COLO668 (cell line): ENCODE measurements at regions not wholly inside any gene's neighbourhood (a gene's known extent, or its start where the extent isn't known, plus 50 kb on each side); places are given as distances from the start of the nearest gene placed in this dataset.

Source experiments
- DNase-seq: peaks from one replicate; lab custom pipeline; 2025; ENCODE audit not compliant: unreplicated experiment; lab: John Stamatoyannopoulos, UW

DNA sequence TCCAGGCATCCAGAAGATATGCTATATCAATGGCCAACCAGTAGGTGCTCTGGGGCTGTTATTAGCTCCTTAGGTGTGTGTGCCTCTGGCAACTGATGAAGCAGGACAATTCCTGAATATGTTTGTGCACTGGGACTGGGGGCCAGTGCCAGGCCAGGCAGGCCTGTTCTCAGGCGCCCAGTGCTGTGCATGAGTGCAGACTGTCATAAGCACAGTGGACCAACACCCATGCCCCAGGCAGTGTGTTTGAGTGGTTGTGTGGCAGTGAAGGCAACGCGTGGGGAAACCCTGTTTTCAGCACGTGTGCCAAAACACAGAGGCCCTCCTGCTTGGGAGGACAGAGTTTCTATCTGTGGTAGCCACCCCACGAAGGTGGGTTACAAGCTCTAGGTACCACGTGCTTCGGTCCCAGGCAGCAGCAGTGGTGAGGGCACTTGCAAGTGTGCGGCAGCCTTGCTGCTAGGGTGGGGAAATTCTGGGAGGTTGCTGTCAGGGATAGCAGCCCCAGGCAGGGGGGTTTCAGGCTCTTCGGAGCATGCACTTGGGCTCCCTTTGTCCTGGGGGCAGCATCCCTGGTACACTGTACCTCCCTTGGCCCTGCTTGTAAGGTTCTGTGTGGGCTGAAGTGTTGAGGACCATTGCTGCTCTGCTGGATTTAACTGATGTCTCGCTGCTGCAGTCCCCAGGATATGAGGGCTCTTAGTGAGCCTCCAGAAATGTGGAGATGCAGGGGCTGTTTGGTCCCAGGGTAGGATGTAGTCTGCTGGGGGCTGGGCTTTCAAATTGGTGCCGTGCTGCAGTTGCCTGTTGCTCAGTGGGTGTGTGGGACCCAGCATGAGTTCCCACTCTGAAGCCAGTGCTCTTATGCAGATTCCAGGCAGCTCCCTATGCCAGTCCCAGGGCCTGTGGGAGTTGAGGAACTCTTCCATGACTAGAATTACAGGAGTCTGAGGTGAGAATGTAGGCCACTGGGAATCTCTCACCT lies 280.9 kb downstream of the RPRM start:
- no peak for DNase-seq

DNA sequence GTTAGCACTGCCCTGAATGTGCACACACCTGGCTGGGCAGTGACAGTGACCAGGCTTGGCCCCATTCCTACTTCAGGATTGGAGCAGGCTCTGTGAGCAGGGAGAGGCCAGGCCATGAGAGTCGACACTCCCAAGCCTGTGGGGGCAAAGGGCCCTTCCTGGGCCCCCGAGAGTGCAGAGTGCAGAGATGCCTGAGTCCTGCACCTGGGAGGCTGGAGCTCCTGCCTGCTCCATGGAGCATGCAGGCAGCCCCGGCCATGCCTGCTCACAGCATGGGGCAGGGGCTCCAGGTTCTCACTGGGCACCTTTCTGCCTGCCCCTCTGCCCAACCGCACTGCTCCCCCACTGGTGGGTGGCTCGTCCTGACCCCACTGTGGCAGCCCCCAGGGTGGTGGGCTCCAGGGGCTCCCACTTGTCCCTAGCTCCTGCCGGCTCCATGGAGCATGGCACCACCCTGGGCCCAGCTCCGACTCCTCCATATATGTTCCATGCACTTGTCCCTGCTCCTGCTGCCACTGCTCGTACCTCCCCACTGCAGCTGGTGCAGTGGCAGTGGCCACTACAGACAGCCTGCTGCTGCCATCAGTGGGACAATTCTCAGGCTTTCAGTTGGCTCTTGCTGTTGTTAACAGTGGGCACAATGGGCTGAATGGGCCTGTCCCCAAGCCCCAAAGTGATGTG lies 282.0 kb downstream of the RPRM start:
- DNase-seq = no peak

DNA sequence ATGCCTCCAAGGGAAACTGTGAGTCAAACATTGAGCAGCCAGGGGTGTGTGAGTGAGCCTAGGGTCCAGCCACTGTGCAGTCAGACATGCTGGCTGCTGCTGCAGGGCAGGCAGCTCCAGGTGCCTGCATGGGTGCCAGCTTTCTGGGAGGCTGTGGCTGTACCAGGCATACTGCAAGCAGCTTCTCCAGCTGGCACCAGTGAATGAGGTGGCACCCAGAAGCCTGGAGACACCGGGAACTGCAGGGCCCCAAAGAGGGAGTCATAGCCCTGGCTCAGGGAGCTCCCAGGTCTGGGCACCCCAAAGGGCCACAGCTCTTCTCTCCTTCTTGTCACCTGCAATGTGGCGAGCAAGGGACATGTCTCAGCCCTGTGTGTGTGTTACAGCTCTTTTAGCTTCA lies 283.2 kb downstream of the RPRM start:
- no peak for DNase-seq

DNA sequence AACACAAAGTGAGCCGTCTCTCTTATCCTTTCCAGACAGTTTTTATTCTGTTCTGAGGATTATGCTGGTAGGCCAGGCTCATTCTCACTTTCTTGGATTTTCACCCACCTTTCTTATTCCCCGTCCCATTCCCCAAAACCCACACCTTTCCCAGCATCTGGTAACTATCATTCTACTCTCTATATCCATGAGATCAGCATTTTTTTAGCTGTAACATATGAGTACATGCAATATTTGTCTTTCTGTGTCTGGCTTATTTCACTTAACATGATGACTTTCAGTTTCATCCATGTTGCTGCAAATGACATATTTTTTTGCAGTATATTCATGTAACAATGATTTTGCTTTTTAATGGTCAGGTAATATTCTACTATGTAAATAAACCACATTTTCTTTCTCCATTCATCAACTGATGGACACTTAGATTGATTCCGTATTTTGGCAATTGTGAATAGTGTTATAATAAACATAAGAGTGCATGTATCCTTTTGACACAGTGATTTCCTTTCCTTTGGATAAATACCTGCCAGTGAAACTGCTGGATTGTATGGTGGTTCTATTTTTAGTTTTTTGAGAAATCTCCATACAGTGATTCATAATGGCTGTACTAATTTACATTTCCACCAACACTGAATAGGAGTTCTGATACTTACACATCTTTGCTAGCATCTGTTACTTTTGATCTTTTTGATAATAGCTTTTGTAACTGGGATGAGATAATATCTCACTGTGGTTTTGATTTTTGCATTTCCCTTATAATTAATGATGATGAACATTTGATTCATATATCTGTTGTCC lies 289.3 kb downstream of the RPRM start:
- no peak for DNase-seq

DNA sequence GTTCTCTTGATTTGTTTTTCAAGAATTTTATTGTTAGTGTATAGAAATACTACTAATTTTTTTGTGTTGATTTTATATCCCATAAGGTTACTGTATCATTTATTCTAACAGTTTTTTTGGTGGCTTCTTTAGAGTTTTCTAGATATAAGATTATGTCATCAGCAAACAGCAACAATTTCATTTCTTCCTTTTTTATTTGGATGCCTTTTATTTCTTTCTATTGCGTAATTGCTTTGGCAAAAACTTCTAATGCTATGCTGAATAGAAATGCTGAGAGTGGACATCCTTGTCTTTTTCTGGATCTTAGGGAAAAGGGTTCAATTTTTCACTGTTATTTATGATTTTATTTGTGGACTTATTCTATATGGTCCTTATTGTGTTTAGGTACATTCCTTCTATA lies 298.8 kb downstream of the RPRM start:
- no peak for DNase-seq

DNA sequence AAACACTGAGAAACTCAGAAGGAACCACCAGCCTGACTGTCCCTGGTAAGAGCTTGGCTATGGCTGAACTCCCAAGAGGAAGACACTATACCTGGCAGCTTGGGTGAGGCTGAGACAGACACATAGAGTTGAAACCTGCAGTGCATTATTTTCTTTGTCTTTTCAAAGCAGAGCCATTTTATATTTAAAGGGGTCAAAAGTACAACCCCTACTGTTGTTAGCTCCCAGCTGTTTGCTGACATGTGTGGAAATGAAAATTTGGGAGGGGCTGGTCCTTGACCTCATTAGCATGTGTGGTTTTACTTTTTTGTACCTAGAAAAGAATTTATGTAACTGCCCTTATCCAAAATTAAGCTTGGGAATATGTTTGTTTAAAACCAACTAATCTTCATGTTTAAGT lies 309.0 kb downstream of the RPRM start:
- no peak for DNase-seq

DNA sequence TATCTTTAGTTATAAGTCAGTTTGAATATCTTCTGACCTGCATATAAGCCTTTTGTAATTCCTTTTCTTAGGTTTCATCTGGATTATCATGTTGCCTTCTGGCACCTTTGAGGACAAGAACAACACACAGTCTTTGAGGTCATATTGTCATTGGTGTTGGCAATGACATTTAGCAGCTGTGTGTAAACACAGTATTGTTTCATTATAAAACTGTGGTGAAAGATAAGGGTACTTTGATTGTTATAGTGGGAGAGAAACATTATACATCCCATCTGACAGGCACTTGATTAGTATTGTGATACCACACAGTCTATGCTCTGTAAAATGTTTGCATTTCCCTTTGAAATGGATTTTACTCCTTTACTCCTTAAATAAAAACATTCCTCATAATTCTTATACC lies 313.5 kb downstream of the RPRM start:
- no peak for DNase-seq

DNA sequence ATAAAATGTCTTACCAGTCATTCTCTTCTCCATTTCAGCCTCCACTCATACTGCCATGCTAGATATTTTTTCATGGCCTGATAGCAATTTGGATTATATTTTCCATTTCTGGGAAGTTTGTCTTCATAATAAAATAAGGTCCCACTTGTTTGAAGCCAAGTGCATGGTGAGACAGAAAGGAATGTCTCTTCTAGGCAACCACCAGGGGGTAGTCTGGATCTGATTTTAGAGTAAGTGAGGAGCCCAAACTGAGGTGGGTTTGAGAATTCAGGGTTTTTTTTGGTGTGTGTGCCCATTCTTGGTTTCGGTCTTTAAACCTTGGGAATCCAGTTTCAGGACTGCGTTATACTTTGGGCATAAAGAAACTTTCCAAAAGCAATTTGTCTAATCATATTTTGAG lies 315.5 kb downstream of the RPRM start:
- no peak for DNase-seq

DNA sequence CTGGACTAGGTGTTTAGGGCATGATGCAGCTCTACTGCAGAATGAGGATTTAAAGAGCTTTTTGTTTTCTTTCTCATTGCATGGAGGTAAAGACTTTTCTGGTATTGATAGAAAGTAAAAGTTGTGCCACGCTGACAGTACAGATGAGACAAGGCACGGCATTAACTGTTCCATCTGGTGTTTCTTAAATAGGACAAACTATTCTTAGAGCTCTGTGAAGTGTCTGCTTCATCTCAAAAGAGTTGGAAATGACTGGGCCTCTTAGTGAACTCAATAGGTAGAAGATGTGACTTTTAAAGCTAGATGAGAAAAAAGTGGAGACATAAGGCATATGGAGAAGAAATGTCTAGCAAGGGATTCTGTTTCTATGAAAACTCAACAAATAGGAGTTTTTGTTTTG lies 321.8 kb downstream of the RPRM start:
- no peak for DNase-seq

DNA sequence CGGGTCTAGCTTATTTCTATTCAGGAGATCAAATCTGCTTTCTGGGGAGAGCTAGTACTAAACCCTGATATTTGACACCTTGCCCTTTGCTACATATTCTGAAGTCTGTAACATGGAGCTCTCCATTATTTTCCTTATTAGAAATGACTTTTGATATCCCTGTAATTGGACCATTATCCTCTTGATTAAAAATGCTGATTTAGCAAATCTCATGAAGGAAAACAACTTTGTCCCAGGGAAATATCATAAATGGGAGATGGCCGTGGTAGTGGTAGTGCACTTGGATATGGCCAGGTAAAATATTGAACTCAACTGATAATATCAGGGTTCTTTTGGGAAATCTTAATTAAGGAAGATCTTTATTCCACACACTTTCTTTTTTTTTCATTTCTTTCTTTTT lies 326.5 kb downstream of the RPRM start:
- DNase-seq = no peak

DNA sequence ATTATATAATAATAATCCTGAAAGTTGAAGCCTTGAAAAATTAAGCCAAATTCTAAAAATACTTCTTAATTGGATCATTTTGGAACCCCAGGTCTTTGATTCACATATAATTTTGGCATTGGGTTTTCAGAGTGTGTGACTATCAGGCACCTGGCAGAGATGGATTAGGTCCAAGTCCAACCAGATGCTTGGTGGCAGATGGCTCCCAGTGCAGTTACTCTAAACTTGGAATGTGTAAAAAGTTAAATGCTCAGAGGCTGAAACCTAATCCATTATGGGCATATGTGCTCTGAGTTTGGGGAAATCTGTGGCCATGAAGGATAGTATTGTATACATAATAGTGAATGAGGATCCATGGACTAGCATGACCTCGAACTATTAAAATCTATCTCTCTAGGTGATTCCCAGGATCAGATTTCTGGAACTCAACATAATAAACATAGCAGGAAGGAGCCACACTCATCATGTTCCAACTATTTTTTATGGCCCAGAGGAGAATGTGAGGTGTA lies 333.0 kb downstream of the RPRM start:
- no peak for DNase-seq

DNA sequence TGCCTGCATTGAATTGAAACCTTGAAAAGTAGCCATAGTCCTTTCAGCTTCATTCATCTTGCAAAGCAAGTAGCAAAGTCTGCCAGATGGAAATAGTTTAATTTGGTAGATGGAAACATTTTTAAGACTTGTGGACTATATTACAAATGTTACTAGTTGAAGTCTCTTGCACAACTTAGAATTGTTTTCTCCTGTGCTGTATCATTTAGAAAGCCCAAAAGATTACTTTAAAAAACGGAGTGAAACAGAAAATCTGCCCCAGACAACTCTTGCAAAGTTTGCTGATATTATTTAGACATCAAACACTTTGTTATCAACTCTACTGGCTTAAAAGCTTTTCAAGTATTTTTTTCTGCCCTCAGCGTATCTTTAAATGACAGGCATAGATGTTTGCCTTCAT lies 335.0 kb downstream of the RPRM start:
- DNase-seq = no peak

DNA sequence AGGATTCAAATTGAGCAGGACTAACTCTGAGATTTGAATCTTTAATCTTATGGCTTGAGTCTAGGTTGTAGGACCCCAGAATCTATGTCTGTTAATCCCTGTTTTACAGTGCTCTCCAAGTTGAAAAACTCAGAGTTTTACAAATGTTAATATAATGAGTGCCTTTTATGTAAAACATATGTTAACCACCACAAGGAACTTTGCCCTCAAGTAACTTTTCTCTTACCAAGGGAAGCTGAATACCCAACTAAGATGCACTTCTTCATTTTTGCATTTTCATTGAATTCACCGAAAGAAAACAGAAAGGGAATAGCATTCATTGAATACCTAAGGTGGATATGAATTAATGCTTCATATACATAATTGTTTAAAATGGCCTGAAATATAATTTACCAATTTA lies 338.1 kb downstream of the RPRM start:
- no peak for DNase-seq

DNA sequence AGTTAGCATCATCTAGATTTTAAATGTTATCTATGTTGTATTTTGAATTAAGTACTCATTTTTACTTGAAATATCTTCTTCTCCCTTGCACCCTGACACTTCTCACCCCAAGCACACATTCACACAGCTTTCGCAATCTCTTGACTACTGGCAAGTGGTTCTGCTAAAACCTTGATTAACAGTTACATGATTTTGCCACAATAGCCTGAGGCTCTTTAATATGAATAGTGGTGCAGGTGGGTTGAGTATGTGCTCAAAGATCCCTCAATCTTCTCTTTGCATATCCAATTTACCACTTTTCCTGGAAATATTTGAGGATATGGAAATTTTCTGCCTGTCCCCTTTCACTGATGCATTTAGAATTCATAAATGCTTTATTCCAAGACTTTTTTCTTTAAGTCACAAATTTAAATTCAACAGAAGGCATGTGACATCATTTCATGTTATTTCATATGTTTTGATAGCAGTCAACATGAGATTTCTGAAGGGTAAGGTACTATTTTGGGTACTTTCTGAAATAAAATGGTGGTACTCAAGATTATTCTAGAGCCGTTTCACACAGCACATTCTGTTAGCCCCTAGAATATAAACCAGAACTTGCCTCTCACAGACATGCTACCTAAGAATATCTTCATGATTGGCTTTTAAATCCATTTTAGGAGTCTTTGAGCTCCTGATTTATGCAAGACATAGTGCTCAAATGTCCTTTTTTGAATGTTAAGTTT lies 339.7 kb downstream of the RPRM start:
- DNase-seq = no peak

DNA sequence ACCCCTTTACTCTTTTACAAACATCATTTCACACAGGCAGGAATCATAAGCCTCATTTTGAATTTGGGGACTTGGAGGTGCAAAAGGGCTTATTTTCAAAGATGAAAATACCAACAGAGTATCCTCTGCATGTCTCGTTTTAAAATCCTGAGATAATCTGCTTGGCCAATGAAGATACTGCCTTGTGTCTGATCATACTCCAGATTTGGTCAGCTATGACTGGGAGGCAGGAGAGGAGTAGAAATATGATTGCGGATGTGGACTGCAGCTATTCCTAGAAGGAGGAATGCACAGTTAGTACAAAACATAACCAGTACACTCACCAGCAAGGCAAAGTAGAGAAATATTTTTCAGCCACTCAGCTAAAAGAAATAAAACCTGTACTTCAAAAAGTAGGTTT lies 342.3 kb downstream of the RPRM start:
- DNase-seq = no peak

DNA sequence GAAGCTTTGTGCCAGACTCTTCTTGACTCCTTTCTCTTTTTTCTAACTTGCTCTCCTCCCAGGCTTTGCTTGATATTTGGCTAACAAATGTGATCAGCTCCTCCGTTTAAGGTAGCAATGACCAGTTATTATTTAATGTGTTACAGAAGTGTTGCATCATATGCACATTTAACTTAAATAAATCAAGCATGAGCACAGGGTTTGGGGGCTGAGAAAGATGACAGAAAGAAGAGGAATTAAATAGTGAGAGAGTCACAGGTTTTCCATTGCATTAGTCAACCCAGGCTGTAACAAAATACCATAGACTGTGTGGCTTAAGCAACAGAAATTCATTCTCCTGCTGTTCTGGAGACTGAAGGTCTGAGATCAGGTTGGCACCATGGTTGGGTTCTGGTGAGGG lies 343.8 kb downstream of the RPRM start:
- no peak for DNase-seq

DNA sequence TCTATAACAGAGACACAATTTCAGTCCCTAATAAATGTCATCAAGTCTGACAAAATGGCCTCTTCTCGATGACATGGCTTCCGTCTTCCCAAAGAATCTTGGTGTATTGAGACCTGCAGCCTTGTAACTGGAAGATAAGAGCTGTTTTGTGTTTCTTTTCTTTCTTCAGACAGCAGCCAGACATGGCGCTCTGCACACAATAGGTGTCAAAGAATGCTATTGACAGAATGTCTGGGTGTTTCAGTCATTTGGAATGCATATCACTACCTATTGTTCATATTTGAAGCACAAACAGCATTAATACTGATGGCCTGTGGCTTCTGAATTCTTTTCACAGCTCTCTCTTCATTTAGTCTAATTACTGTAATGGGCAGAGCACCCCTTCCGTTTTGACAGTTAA lies 344.8 kb downstream of the RPRM start:
- DNase-seq = no peak

DNA sequence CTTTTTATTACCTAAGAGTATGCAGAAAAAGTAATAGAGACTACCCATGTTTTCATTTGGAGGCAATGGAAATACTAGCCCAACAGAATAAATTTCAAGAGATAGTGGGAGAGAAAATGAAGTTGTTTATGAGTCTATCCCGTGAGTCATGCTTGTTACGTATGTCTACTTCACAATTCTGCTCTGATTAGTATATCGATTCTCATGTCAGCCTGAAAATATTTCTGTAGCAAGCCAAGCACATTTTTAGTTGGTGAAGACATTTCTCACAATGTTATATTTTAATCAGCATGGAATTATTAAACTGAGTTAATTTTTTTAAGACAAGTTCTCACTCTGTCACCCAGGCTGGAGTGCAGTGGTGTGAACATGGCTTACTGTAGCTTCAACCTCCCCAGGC lies 346.1 kb downstream of the RPRM start:
- no peak for DNase-seq

DNA sequence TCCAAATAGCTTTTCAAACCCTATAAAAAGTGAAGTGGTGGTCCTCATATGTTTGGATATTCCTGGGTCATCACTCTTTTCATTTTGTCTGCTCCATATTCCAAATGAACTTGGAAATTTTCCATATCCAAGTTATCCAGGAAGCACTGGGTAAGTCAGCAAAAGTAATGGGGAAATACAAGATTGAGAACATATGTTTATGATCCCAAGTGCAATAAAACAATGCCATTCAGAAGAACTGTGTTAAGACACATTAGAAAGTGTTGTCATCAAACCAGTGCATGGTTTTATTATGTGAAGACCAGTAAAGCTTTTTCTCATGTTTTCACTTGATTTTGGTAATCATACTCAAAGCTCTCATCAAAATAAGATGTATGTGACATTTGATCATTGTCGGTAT lies 363.4 kb downstream of the RPRM start:
- no peak for DNase-seq

DNA sequence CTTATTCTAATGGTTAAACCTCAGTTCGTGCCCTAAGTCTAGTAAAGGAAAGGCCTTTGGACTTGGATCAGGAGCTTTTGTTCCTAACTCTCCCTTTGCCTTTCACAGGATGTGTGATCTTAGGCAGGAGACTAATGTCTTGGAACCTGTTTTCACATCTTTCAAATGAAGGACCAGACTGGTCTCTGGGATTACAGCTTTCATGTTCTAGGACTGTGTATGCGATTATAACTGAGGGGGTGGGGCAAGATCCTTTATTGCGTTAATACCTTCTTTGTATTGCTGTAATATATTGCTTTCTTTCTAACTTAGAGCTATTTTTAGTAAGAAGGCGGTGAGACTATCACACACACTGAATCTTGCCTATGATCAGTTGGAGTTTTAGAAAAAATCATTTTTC lies 368.1 kb downstream of the RPRM start:
- no peak for DNase-seq

DNA sequence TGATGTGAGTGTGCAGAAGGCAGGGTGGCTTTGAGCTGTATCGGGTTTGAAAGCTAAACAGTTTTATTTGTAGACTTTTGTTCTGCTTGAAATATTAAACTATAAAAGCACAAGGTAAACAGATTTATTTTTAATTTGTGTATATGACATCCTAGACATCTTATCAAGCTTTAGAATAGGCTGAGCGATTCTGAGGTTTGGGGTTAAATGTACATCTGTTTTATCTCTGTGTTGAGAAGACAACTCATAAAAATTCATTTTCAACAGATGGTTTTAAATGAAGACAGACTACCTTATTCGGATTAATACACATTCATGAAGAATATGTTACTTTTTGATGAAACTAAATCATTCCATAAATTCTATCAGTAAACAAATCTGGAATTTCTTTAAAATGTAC lies 368.8 kb downstream of the RPRM start:
- DNase-seq = no peak
